Neural cell (in vitro differentiated cells): ENCODE measurements at regions not wholly inside any gene's neighbourhood (a gene's known extent, or its start where the extent isn't known, plus 50 kb on each side); places are given as distances from the start of the nearest gene placed in this dataset.

ENCODE experiments used
- H2AFZ ChIP-seq: fragments of 200-600, 300-800 bp; sonication (generic), shearing (Covaris generic); 2 replicates; pipeline ENCODE4 v1.6.0; 2014; ENCODE audit warnings: low read depth, mild to moderate bottlenecking, antibody characterized with exemption, low read length, moderate library complexity
- H3F3A ChIP-seq: fragments of 200-600 bp; shearing (Covaris generic); 2 replicates; pipeline ENCODE4 v1.6.1; 2016; ENCODE audit warnings: mild to moderate bottlenecking, moderate library complexity, mixed read lengths, antibody characterized with exemption, low read length; ENCODE audit not compliant: insufficient read depth, poor library complexity, severe bottlenecking
- H3K27ac ChIP-seq: fragments of 200-600, 300-800 bp; sonication (generic), shearing (Covaris generic); 2 replicates; pipeline ENCODE4 v1.5.1; 2014; ENCODE audit warnings: mild to moderate bottlenecking, low read length, moderate library complexity
- H3K27me3 ChIP-seq: fragments of 300-800, 200-600 bp; sonication (generic), shearing (Covaris generic); 2 replicates; pipeline ENCODE4 v1.6.0; 2014; ENCODE audit warnings: mild to moderate bottlenecking, low read depth, low read length, moderate library complexity; ENCODE audit not compliant: insufficient read depth
- H3K36me3 ChIP-seq: fragments of 300-800, 200-600 bp; sonication (generic), shearing (Covaris generic); 2 replicates; pipeline ENCODE4 v1.5.1; 2014; ENCODE audit warnings: mild to moderate bottlenecking, antibody characterized with exemption, low read length, moderate library complexity; ENCODE audit not compliant: insufficient read depth
- H3K4me2 ChIP-seq: fragments of 300-800, 200-600 bp; sonication (generic), shearing (Covaris generic); 2 replicates; pipeline ENCODE4 v1.6.0; 2014; ENCODE audit warnings: mild to moderate bottlenecking, low read length
- H3K4me3 ChIP-seq: fragments of 300-800, 200-600 bp; sonication (generic), shearing (Covaris generic); 2 replicates; pipeline ENCODE4 v1.5.1; 2014; ENCODE audit warnings: mild to moderate bottlenecking, low read length, moderate library complexity
- H3K79me2 ChIP-seq: fragments of 200-600 bp; shearing (Covaris generic); replicated peaks from 2 replicates; pipeline ENCODE4 v1.6.0; 2014; ENCODE audit warnings: mild to moderate bottlenecking, low read length, moderate library complexity; ENCODE audit not compliant: insufficient read depth
- H3K9ac ChIP-seq: fragments of 300-800, 200-600 bp; sonication (generic), shearing (Covaris generic); 2 replicates; pipeline ENCODE4 v1.6.1; 2016; ENCODE audit warnings: mild to moderate bottlenecking, low read length, mixed read lengths
- H3K9me2 ChIP-seq: fragments of 200-600 bp; shearing (Covaris generic); 2 replicates; pipeline ENCODE4 v1.6.1; 2016; ENCODE audit warnings: mild to moderate bottlenecking, low read length, mixed read lengths; ENCODE audit not compliant: insufficient read depth
- H3K9me3 ChIP-seq: fragments of 200-600, 300-800 bp; sonication (generic), shearing (Covaris generic); 2 replicates; pipeline ENCODE4 v1.6.1; 2016; ENCODE audit warnings: mild to moderate bottlenecking, mixed run types, low read length, moderate library complexity, mixed read lengths
- H4K20me1 ChIP-seq: fragments of 200-600 bp; shearing (Covaris generic); 2 replicates; pipeline ENCODE4 v1.6.1; 2016; ENCODE audit warnings: mild to moderate bottlenecking, mixed run types; ENCODE audit not compliant: insufficient read depth
- EP300 ChIP-seq: fragments of 450-650 bp; conservative IDR thresholded peaks from 2 replicates; pipeline ENCODE4 v1.6.1; 2014; ENCODE audit warnings: antibody characterized with exemption, mild to moderate bottlenecking, moderate library complexity; ENCODE audit not compliant: poor library complexity, severe bottlenecking
- EZH2 ChIP-seq: fragments of 200-600, 300-800 bp; shearing (Covaris generic), sonication (generic); IDR thresholded peaks from 2 replicates; pipeline ENCODE4 v1.6.1; 2014; ENCODE audit warnings: antibody characterized with exemption, low read length, borderline replicate concordance, mild to moderate bottlenecking; ENCODE audit not compliant: insufficient read depth, poor library complexity, severe bottlenecking
- MXI1 ChIP-seq: fragments of 450-650 bp; conservative IDR thresholded peaks from 2 replicates; pipeline ENCODE4 v1.6.1; 2014; ENCODE audit warnings: antibody characterized with exemption, mild to moderate bottlenecking; ENCODE audit not compliant: poor library complexity, severe bottlenecking
- POLR2AphosphoS5 ChIP-seq: IDR thresholded peaks from 2 replicates; pipeline ENCODE4 v1.6.1; 2012
- RAD21 ChIP-seq: fragments of 450-650 bp; conservative IDR thresholded peaks from 2 replicates; pipeline ENCODE4 v1.6.1; 2014; ENCODE audit warnings: antibody characterized with exemption, mild to moderate bottlenecking, moderate library complexity
- REST ChIP-seq: IDR thresholded peaks from 2 replicates; pipeline ENCODE4 v1.6.1; 2012; ENCODE audit warnings: borderline replicate concordance
- SMC3 ChIP-seq: fragments of 450-650 bp; conservative IDR thresholded peaks from 2 replicates; pipeline ENCODE4 v1.6.1; 2014; ENCODE audit warnings: antibody characterized with exemption, mild to moderate bottlenecking, moderate library complexity; ENCODE audit not compliant: poor library complexity
- TAF1 ChIP-seq: IDR thresholded peaks from 2 replicates; pipeline ENCODE4 v1.6.1; 2012; ENCODE audit warnings: low read depth
- TF ChIP-seq, protein P1 (sequence below): fragments of 450-650 bp; IDR thresholded peaks from 2 replicates; pipeline ENCODE4 v1.5.1; 2014; ENCODE audit warnings: antibody characterized with exemption, mild to moderate bottlenecking, moderate library complexity; ENCODE audit not compliant: poor library complexity, severe bottlenecking

DNA sequence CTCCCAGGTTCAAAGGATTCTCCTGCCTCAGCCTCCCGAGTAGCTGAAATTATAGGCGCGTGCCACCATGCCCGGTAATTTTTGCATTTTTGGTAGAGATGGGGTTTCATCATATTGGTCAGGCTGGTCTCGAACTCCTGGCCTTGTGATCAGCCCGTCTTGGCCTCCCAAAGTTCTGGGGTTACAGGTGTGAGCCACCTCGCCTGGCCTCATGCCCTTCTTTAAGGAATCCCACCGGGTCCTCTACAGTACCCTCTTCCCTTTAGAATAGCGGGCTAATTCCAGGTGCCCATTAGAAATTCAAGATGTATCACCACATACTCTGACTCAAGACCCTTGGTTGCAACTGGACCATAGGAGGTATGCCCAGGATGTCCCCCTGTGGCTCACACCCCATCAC, 74.2 kb upstream of the ZNF536 start:
- Histone ChIP-seq H4K20me1 (no peaks in the 10 kb centered on the region), H3K27me3 (no peaks in the 10 kb centered on the region), H3K9me3 (no peaks in the 10 kb centered on the region), H3K9ac (no peak overlapping the region), H3K9me2 (no peaks in the 10 kb centered on the region), H3K4me3 (no peak overlapping the region), H2AFZ (no peak overlapping the region), H3K36me3 (no peaks in the 10 kb centered on the region), H3K27ac (no peak overlapping the region), H3K4me2 (no peak overlapping the region), H3K79me2 (no peaks in the 10 kb centered on the region), H3F3A (no peaks in the 10 kb centered on the region)
- TF ChIP-seq EZH2 (no peak), POLR2AphosphoS5 (no peak), RAD21 (no peak), MXI1 (no peak), REST (no peak), TAF1 (no peak), SMC3 (no peak), EP300 (no peak)
- TF ChIP-seq, protein P1, sequence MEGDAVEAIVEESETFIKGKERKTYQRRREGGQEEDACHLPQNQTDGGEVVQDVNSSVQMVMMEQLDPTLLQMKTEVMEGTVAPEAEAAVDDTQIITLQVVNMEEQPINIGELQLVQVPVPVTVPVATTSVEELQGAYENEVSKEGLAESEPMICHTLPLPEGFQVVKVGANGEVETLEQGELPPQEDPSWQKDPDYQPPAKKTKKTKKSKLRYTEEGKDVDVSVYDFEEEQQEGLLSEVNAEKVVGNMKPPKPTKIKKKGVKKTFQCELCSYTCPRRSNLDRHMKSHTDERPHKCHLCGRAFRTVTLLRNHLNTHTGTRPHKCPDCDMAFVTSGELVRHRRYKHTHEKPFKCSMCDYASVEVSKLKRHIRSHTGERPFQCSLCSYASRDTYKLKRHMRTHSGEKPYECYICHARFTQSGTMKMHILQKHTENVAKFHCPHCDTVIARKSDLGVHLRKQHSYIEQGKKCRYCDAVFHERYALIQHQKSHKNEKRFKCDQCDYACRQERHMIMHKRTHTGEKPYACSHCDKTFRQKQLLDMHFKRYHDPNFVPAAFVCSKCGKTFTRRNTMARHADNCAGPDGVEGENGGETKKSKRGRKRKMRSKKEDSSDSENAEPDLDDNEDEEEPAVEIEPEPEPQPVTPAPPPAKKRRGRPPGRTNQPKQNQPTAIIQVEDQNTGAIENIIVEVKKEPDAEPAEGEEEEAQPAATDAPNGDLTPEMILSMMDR = no peak

DNA sequence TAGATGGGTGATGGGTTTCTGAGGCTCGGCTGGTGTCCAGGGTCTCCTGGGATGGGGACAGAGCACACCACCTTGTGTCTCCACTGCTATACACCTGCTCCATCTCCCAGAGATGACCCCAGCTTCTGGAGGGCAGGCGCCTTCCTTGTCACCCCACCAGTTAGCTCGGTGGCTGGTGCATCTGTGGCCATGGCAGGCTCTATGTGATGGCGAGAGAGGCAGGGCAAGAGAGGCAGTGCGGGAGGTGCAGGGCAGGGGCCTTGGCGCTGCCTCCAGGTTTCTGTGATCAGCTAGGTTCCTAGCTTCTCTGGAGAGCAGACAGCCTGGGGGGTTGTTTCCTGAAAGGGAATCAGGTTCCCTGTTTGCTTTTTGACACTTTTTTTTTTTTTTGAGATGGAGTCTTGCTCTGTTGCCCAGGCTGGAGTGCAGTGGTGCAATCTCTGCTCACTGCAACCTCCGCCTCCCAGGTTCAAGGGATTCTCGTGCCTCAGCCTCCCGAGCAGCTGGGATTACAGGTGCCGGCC, 69.0 kb upstream of the ZNF536 start:
- Histone ChIP-seq H3K36me3 (no peaks in the 10 kb centered on the region), H3K9me3 (no peaks in the 10 kb centered on the region), H3K27ac (no peak overlapping the region), H3K9ac (no peak overlapping the region), H3K79me2 (no peaks in the 10 kb centered on the region), H3K4me3 (no peak overlapping the region), H3K27me3 (no peaks in the 10 kb centered on the region), H3K4me2 (no peak overlapping the region), H3K9me2 (no peaks in the 10 kb centered on the region), H4K20me1 (no peaks in the 10 kb centered on the region), H2AFZ (no peak overlapping the region), H3F3A (no peaks in the 10 kb centered on the region)
- TF ChIP-seq, protein P1 = no peak
- no peak for TF ChIP-seq EZH2
- TF ChIP-seq RAD21 = no peak
- TF ChIP-seq MXI1 = no peak
- TF ChIP-seq REST = no peak
- TF ChIP-seq POLR2AphosphoS5 = no peak
- TF ChIP-seq EP300 = no peak
- TF ChIP-seq SMC3 = no peak
- no peak for TF ChIP-seq TAF1
